ENCODE measurements at regions not wholly inside any gene's neighbourhood (a gene's known extent, or its start where the extent isn't known, plus 50 kb on each side); places are given as distances from the start of the nearest gene placed in this dataset.

- TF ChIP-seq POLR2AphosphoS5 (IDR thresholded peaks at IDR 0.05), result no peak
- TF ChIP-seq CTCF (IDR thresholded peaks at IDR 0.05), result no peak
Observed at GRCh38 chr1:201691716-201692554, 137.0 kb upstream of the IPO9 start.
